Body of pancreas (tissue), 4 donors: ENCODE measurements at regions not wholly inside any gene's neighbourhood (a gene's known extent, or its start where the extent isn't known, plus 50 kb on each side); places are given as distances from the start of the nearest gene placed in this dataset.

ENCODE experiments used
- POLR2A ChIP-seq, 3 donors: fragments of 450-650 bp; IDR thresholded peaks; one replicate each; pipeline ENCODE4 v1.6.1; 2016; ENCODE audit warnings: antibody characterized with exemption in 3 of 3, mild to moderate bottlenecking in 2 of 3
- TF ChIP-seq, protein P1 (sequence below), 7 experiments: fragments of 450-650 bp in 4 of 7; fragments of 200-600 bp in 3 of 7; sonication (generic) in 3 of 7; IDR thresholded peaks; one replicate each; pipeline ENCODE4 v1.5.1; 2016 to 2019; ENCODE audit warnings: antibody characterized with exemption in 7 of 7

DNA sequence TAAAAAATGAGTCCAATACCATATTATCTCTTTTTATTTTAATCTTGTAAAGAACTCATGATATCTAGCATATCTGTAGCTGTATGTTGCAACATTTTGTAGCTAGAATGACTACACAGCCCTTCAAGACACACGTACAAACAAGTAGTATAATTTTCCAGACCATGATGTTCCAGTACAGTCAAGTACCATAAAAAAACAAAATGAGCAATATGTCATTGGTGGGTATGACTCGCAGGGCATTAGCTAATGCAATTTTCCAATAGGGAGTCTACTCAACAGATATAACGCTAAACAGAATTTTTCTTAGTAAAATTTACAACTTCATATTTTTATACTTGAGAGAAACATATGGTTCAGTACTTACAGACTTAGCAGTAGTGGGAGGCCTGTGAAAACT, 53.6 kb upstream of the UGP2 start:
- TF ChIP-seq, protein P1, sequence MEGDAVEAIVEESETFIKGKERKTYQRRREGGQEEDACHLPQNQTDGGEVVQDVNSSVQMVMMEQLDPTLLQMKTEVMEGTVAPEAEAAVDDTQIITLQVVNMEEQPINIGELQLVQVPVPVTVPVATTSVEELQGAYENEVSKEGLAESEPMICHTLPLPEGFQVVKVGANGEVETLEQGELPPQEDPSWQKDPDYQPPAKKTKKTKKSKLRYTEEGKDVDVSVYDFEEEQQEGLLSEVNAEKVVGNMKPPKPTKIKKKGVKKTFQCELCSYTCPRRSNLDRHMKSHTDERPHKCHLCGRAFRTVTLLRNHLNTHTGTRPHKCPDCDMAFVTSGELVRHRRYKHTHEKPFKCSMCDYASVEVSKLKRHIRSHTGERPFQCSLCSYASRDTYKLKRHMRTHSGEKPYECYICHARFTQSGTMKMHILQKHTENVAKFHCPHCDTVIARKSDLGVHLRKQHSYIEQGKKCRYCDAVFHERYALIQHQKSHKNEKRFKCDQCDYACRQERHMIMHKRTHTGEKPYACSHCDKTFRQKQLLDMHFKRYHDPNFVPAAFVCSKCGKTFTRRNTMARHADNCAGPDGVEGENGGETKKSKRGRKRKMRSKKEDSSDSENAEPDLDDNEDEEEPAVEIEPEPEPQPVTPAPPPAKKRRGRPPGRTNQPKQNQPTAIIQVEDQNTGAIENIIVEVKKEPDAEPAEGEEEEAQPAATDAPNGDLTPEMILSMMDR (IDR thresholded peaks at IDR 0.05) = no peak
- TF ChIP-seq POLR2A (IDR thresholded peaks at IDR 0.05) = no peak
